ENCODE measurements at regions not wholly inside any gene's neighbourhood (a gene's known extent, or its start where the extent isn't known, plus 50 kb on each side); places are given as distances from the start of the nearest gene placed in this dataset.

DNA sequence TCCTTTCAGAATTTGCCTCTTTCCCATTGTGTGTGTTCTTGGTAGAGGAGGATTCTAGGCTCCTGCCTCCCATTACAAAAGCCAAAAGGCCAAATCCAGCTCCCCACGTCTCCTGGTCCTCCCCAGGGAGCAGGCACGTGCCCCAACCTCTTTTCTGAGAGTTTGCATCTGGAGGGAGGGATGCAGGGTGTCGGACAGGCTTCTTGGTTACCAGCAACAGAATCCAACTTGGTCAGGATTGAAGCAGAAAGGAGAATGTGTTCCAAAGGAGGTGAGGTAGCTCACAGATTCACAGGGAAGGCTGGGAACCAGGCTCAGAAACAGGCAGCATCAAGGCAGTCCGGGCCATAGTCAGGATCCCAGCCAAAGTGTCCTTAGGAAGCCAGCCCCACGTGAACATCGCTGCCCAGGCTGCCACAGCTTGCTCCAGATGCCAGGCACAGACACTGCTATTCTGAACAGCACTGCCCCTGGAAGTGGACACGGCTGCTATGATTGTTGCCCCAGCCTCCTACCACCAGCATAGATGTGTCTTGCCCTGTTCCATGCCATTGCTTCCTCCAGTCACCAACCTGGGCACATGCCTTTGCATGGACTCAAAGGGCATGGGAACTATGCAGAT lies 264.2 kb upstream of the ZMIZ1 start:
- TF ChIP-seq, protein P1, sequence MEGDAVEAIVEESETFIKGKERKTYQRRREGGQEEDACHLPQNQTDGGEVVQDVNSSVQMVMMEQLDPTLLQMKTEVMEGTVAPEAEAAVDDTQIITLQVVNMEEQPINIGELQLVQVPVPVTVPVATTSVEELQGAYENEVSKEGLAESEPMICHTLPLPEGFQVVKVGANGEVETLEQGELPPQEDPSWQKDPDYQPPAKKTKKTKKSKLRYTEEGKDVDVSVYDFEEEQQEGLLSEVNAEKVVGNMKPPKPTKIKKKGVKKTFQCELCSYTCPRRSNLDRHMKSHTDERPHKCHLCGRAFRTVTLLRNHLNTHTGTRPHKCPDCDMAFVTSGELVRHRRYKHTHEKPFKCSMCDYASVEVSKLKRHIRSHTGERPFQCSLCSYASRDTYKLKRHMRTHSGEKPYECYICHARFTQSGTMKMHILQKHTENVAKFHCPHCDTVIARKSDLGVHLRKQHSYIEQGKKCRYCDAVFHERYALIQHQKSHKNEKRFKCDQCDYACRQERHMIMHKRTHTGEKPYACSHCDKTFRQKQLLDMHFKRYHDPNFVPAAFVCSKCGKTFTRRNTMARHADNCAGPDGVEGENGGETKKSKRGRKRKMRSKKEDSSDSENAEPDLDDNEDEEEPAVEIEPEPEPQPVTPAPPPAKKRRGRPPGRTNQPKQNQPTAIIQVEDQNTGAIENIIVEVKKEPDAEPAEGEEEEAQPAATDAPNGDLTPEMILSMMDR (IDR thresholded peaks at IDR 0.05) = no peak
- TF ChIP-seq POLR2A (IDR thresholded peaks at IDR 0.05) (no peak), EP300 (IDR thresholded peaks at IDR 0.05) (no peak)

Measured in tibial nerve (tissue), 4 donors.